ENCODE measurements at regions not wholly inside any gene's neighbourhood (a gene's known extent, or its start where the extent isn't known, plus 50 kb on each side); places are given as distances from the start of the nearest gene placed in this dataset.

GRCh38 chr14:32006263-32007110, 70.6 kb upstream of the ARHGAP5 start:
- no peak for DNase-seq

- no peak for DNase-seq
Measured at GRCh38 chr14:32007755-32008362, 69.2 kb upstream of the ARHGAP5 start.

DNA sequence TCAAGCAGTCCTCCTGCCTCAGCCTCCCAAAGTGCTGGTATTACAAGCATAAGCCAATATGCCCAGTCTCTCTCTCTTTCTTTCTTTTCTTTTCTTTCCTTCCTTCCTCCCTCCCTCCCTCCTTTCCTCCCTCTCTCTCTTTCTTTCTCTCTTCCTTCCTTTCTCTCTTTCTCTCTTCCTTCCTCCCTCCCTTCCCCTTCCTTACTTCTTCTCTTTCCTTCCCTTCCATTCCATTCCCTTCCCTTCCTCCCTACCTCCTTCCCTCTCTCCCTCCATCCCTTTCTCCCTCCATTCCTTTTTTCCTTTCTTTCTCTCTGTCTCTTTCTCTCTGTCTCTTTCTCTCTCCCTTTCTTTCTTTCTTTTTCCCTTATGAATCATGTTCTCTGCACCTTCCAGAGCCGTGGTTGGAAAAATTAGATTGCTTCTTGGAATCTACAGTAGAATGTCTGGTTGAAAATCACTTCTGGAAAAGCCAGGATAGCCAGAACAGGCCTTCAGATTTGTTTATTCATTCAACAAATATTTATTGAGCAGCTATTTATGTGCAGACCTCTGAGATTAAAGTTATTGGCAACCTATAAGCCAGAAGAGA, 68.4 kb upstream of the ARHGAP5 start:
- DNase-seq: no peak

GRCh38 chr14:32009221-32009975, 67.7 kb upstream of the ARHGAP5 start:
- DNase-seq: no peak

DNA sequence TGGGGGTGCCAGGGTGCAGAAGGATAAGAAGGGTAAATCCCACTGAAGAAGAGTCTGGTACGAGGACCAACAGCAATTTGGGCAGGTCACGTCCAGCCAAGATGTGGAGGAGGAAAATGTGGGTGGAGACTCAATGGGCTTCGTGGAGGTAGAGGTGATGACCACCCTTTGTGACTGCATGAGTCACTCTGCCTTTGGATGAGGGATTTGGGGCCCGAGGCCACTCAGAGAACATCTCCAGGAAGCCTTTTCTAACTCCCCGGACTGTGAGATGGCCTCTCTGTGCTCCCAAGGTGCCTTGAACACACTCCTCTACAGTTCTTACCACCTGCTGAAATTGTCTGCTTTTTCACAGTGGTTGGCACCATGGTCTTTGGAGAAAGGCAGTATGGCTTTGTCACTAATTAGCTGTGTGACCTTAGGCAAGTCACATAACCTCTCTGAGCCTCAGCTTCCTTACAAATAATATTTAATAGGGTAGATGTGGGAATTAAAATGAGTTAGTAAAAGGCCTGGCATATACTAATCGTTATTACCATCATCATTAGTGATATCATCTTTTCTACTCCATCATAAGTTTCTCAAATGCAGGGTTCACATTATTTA, 67.0 kb upstream of the ARHGAP5 start:
- DNase-seq: no peak

DNA sequence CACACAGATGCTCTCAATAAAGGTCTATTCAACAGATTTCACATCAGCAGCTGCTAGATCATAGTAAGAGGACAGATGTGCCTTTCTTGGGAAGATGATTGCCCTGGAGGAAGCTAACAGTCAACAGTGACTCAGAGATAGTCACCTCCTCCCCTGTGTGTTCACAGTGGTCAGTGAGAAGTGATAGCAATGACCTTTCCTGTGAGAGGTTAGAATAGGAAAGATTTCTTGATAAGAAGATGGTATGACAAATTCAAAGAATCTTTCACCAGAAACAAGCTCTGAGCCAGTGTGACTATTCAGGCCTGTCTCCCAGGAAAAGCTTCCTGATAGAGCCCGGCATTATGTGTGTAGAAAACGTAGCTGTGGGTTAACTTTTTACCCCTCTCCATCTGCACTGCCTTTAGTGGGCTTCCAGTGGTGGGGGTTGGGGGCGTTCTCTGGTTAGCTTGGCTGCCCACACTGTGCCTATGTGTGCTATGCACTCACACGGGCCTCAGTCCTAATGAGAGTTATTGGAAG, 66.4 kb upstream of the ARHGAP5 start:
- DNase-seq: no peak

DNA sequence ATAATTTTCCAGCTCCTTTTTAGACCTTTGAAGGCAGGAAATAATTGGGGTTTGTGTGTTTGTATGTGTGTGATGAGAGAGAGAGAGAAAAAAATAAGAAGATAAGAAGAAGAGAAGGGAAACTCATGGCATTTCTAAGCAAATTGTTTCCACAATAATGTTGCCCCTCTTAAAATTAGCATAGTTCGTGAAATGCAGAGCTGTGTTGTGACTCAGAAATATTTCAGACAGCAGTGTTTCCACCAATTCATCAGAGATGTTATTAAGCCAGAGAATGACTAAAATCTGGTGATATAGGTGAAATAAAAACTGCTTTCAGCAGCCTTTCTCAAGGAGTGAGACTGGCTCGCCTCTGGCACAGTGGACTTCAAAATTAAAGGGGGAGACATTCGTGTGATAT, 65.9 kb upstream of the ARHGAP5 start:
- DNase-seq: no peak

- DNase-seq: no peak
Measured at GRCh38 chr14:32012062-32012461, 65.0 kb upstream of the ARHGAP5 start.

DNA sequence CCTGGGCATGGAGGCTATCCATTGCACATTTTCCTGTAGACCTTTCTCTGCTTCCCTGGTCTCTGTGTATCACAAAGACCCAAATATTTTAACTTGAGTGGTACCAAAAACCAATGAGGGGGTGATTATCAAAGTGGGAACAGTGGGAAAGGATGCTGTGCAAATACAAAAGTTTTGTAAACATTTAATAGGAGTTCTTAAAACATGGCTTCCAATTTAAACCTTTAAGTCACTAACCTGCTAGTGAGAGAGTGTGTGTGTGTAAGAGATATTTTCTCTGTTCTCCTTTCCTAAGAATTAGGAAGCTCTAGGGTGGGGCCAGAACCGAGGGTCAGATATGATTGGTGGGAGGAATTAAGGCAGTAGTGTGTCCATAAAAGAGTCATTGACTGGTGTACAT, 64.5 kb upstream of the ARHGAP5 start:
- no peak for DNase-seq

DNA sequence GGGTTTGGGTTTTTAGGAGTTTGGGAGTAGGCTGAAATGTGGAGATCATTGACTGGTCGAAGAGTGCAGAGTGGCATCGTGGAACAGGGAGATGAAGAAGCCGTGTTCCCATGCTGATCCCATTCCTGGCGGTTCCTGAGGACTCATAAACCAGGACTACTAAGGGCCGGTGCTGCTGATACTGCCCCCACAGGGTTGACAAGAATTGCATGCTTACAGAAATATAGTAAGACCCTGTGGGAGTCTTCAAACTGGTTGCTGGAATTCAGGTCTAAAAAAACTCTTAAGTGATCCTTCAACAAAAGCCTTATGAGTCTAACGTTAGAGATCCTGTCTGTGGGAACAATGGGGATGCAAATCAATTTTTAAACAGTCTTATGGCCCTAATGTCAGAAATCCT, 64.0 kb upstream of the ARHGAP5 start:
- DNase-seq: no peak

DNA sequence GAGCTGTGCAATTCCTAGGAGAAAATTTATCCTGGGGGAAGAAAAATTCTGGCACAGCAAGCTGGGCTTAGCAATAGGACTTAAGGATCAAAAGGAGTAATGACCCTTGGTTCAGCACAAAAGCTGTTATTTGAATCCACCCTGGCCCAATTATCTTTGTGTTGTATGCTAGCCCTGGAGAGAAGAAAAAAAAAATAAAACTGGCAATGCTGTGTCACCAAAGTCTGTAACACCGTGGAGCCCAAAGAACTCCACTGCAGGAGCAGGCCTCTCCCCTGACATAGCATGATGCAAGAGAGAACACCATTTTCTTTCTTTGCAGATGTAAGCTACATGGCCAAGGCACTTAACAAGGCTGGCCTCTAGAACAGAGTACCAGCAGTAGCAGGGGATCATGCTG, 63.0 kb upstream of the ARHGAP5 start:
- no peak for DNase-seq

DNA sequence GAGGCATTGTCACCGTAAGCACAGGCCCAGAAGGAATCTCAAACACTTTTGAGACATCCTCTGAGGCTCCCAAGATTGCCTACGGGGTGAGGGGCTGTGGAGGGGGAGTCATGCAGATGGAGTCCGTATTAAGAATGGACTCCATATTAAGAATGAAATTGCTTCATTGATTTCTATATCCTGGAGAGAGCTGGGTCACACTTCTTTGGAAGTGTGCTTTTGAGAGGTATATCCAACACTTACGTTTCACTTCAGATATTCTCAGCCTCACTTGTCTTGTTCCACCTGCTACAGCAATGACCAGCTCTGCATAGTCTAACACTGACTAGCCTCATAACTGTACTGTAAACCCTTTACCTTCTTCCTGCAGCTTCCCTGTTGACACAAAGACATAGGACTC, 62.6 kb upstream of the ARHGAP5 start:
- no peak for DNase-seq

GRCh38 chr14:32015166-32015565, 61.9 kb upstream of the ARHGAP5 start:
- no peak for DNase-seq

GRCh38 chr14:32017587-32017986, 59.5 kb upstream of the ARHGAP5 start:
- no peak for DNase-seq

DNA sequence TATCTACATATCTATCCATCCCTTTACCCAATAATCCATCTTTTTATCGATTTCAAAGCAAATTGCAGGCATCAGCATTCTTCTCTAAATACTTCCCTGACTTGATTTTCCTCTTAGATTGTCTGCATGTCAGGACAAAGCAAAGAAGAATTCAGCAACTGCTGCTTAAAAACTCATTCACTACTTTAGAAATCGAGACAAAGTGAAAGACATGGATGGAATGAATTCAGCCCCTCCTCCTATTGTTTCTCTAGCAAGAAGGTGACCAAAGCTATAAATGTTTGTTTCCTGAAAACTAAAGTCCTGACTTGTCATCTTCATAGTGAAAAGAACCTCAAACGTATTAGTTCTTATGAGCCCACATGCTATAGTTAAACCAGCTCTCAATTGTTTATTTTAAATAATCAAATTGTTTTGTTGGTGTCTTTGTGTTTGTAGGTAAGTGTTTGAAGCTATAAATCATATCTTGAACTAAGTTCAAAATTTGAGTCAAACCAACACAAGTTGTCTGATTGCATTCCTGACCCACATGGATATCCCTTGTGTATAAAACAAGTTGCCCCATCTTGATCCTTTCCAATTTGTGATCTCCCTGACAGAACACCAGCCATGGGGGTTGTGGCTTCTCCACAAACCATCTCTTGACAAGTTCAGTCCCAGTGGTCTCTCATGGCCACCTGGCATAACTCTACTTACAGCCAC, 58.6 kb upstream of the ARHGAP5 start:
- no peak for DNase-seq

GRCh38 chr14:32019276-32019675, 57.8 kb upstream of the ARHGAP5 start:
- no peak for DNase-seq

GRCh38 chr14:32020882-32021281, 56.2 kb upstream of the ARHGAP5 start:
- no peak for DNase-seq

- no peak for DNase-seq
Measured at GRCh38 chr14:32021341-32021740, 55.8 kb upstream of the ARHGAP5 start.

DNA sequence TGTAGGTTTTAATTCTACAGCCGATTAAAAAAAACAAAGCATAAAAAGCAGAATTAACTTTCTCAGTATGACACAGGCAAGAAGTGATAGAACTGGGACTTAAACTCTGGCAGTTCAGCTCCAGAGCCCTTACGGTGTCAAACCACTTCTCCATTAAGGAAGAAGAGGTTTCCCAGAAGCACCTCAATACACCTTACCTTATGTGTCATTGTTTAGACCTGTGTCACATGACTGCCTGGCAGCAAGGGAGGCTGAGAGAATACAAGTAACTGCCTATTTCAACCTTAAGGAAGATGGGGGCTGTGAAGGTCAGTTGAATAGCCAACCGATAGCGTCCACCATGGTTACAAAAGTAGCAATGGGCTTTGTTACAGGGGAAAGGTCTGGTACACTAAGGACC, 54.6 kb upstream of the ARHGAP5 start:
- DNase-seq: no peak

DNA sequence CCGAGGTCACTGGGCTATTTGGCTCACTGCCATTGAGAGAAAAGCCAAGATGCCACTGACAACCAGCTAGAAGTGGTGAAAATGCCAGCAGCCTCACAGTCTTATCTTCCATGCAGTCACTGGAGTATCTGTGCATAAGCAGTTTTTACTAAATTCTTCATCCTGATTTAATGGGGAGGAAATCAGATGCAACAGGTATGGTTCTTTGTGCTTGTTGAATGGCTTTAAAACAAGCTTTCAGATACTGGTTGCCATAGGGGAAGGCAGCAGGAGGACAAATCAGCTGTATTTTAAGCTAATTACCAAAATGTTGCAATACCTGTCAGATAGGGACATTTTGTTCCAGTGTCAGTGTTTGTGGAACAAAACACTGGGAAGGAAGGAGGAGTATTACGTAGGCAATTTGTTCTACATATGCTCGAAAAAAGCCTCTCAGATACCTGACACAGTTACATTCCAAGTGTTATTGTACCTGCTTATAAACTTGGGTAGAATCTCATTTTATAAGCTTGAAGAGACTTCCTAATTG, 54.1 kb upstream of the ARHGAP5 start:
- no peak for DNase-seq

DNA sequence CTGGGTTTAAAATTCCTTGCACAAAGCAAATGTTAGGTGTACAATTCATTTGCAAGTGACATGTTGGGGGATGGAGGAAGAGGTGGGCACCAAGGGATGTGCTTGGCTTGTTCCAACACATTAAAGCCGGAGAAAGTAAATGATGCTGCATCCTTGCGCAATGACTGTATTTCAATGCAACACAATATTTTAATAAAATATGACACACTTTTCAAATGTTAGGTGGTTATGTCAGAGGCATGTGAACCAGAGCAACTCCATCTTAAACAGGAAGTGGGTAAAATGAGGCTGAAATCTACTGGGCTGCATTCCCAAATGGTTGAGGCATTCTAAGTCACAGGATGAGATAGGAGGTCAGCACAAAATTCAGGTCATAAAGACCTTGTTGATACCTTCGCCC, 53.6 kb upstream of the ARHGAP5 start:
- no peak for DNase-seq
